K562 (cell line): ENCODE measurements at regions not wholly inside any gene's neighbourhood (a gene's known extent, or its start where the extent isn't known, plus 50 kb on each side); places are given as distances from the start of the nearest gene placed in this dataset.

Source experiments
- ATAC-seq: fragments of 200-7000 bp; cut with Tn5 transposase; 3 replicates; pipeline ENCODE4 v1.9.1; 2020; ENCODE audit warnings: moderate library complexity
- BruUV-seq: library from RNA; stranded (reverse); fragments of 400-500 nt; replicated peaks from 2 replicates; lab custom pipeline; 2021; lab: Mats Ljungman, UMichigan
- CTCF ChIA-PET: fragments of 300-600 bp; formaldehyde crosslinking; extraction: SDS; loops from one replicate; lab custom pipeline; 2021; ENCODE audit warnings: low intra/inter-chr PET ratio; lab: Yijun Ruan, JAX
- POLR2A ChIA-PET: fragments of 300-600, 350-650 bp; sonication (Branson Sonifier 250); formaldehyde crosslinking; extraction: SDS; loops from one replicate; lab custom pipeline; 2021; ENCODE audit warnings: antibody characterized with exemption, inconsistent platforms; lab: Yijun Ruan, JAX
- DNase-seq, 4 experiments: peaks; one replicate each; pipeline versions ENCODE4 v3.0.0 to v3.0.0-alpha.2; 2011 to 2018; ENCODE audit warnings: low spot score in 3 of 4, mixed read lengths in 3 of 4; ENCODE audit errors: extremely low read depth in 1 of 4
- FAIRE-seq: peaks from 2 replicates; lab custom pipeline; 2011; peaks lifted over from hg19 to GRCh38; lab: Jason Lieb, UNC
- H2AFZ ChIP-seq: 2 replicates; pipeline ENCODE4 v1.6.0; 2011; ENCODE audit warnings: low read depth, low read length, control low read depth, inconsistent platforms
- H3K27ac ChIP-seq: fragments of 200-600 bp; 3 replicates; pipeline ENCODE4 v1.8.0; 2011; ENCODE audit warnings: low read depth, mild to moderate bottlenecking, control low read depth, inconsistent platforms, low read length, moderate library complexity, mixed read lengths; ENCODE audit errors: extremely low read depth
- H3K27me3 ChIP-seq, 2 experiments: fragments of 300-600 bp in 1 of 2; 2 replicates in 1 of 2; 3 replicates in 1 of 2; pipeline versions ENCODE4 v1.6.0 to v1.8.0; 2011; ENCODE audit warnings: inconsistent platforms in 2 of 2, low read length in 2 of 2, mild to moderate bottlenecking in 1 of 2, mixed read lengths in 1 of 2, moderate library complexity in 1 of 2; ENCODE audit not compliant: control insufficient read depth in 2 of 2, insufficient read depth in 2 of 2
- H3K36me3 ChIP-seq: fragments of 300-600 bp; 3 replicates; pipeline ENCODE4 v1.8.0; 2011; ENCODE audit warnings: mild to moderate bottlenecking, low read length, inconsistent platforms; ENCODE audit not compliant: control insufficient read depth, insufficient read depth
- H3K4me1 ChIP-seq, 2 experiments: fragments of 200-600 bp in 1 of 2; replicated peaks in 1 of 2; 2 replicates in 1 of 2; 3 replicates in 1 of 2; pipeline versions ENCODE4 v1.5.1 to v1.8.0; 2011; ENCODE audit warnings: inconsistent platforms in 2 of 2, low read length in 2 of 2, mild to moderate bottlenecking in 1 of 2, mixed read lengths in 1 of 2, moderate library complexity in 1 of 2; ENCODE audit not compliant: control insufficient read depth in 2 of 2, insufficient read depth in 2 of 2
- H3K4me2 ChIP-seq: 2 replicates; pipeline ENCODE4 v1.6.1; 2011; ENCODE audit warnings: low read length, control low read depth, inconsistent platforms, mixed read lengths; ENCODE audit not compliant: insufficient read depth
- H3K4me3 ChIP-seq: fragments of 200-600 bp; sonication (generic), shearing (Covaris generic); 2 replicates; pipeline ENCODE4 v1.5.1; 2016; ENCODE audit warnings: control low read depth, inconsistent platforms
- H3K79me2 ChIP-seq: fragments of 200-600 bp; 3 replicates; pipeline ENCODE4 v1.8.0; 2011; ENCODE audit warnings: low read length, inconsistent platforms; ENCODE audit not compliant: control insufficient read depth, insufficient read depth
- H3K9ac ChIP-seq, 2 experiments: 2 replicates each; pipeline versions ENCODE4 v1.6.0 to v1.6.1; 2011; ENCODE audit warnings: low read depth in 2 of 2, low read length in 2 of 2, control low read depth in 1 of 2, inconsistent platforms in 1 of 2, mild to moderate bottlenecking in 1 of 2, mixed read lengths in 1 of 2; ENCODE audit not compliant: insufficient read depth in 1 of 2
- H3K9me1 ChIP-seq: one replicate; pipeline ENCODE4 v1.6.0; 2011; ENCODE audit warnings: inconsistent platforms, mild to moderate bottlenecking, low read length, moderate library complexity; ENCODE audit not compliant: control insufficient read depth, insufficient read depth
- H3K9me3 ChIP-seq: replicated peaks from 2 replicates; pipeline ENCODE4 v1.5.1; 2011; ENCODE audit warnings: low read depth, low read length, inconsistent platforms; ENCODE audit not compliant: control insufficient read depth, insufficient read depth
- H4K20me1 ChIP-seq: replicated peaks from 2 replicates; pipeline ENCODE4 v1.6.1; 2011; ENCODE audit warnings: low read length, inconsistent platforms, mixed read lengths; ENCODE audit not compliant: control insufficient read depth, insufficient read depth
- CCAR2 ChIP-seq: fragments of 200-400 bp; formaldehyde crosslinking; IDR thresholded peaks from 2 replicates; pipeline ENCODE4 v1.6.1; 2017; ENCODE audit warnings: mild to moderate bottlenecking, low read depth, low read length
- ELF4 ChIP-seq: fragments of 450-650 bp; formaldehyde crosslinking; IDR thresholded peaks from 2 replicates; pipeline ENCODE4 v1.4.0; 2022; ENCODE audit warnings: missing genetic modification characterization
- ESRRB ChIP-seq: fragments of 250-450 bp; sonication (Bioruptor Pico); IDR thresholded peaks from 2 replicates; pipeline ENCODE4 v1.5.0; 2020; ENCODE audit warnings: mild to moderate bottlenecking, moderate library complexity, borderline replicate concordance
- FOXA3 ChIP-seq, 2 experiments: fragments of 450-650 bp in 1 of 2; sonication (generic) in 1 of 2; formaldehyde crosslinking; IDR thresholded peaks in 1 of 2; conservative IDR thresholded peaks in 1 of 2; 2 replicates each; pipeline versions ENCODE4 v1.4.0 to v1.8.0; 2020 to 2022; ENCODE audit warnings: mild to moderate bottlenecking in 2 of 2, missing genetic modification reagents in 1 of 2
- GABPA ChIP-seq: fragments of 200-800 bp; sonication (Bioruptor generic); conservative IDR thresholded peaks from 2 replicates; pipeline ENCODE4 v1.6.1; 2016; ENCODE audit warnings: low read depth, missing genetic modification characterization, missing compliant biosample characterization
- GATAD2A ChIP-seq: fragments of 450-650 bp; IDR thresholded peaks from 2 replicates; pipeline ENCODE4 v1.6.1; 2017
- JUND ChIP-seq, 2 experiments: IDR thresholded peaks; 2 replicates in 1 of 2; 3 replicates in 1 of 2; pipeline ENCODE4 v1.6.1; 2011; ENCODE audit warnings: borderline replicate concordance in 2 of 2, low read depth in 2 of 2, low read length in 2 of 2, improper control_type of control experiment in 1 of 2, missing biosample characterization in 1 of 2, missing genetic modification characterization in 1 of 2, missing genetic modification reagents in 1 of 2
- MXI1 ChIP-seq: IDR thresholded peaks from 2 replicates; pipeline ENCODE4 v1.6.1; 2011; ENCODE audit warnings: low read depth, mild to moderate bottlenecking, improper control_type of control experiment, low read length
- NFIC ChIP-seq: fragments of 450-650 bp; IDR thresholded peaks from 2 replicates; pipeline ENCODE4 v1.6.1; 2017; ENCODE audit warnings: mild to moderate bottlenecking, inconsistent platforms
- TEAD4 ChIP-seq, 2 experiments: sonication (generic) in 1 of 2; formaldehyde crosslinking in 1 of 2; IDR thresholded peaks; 2 replicates each; pipeline versions ENCODE4 v1.6.1 to v1.8.0; 2012 to 2022; ENCODE audit warnings: borderline replicate concordance in 1 of 2, inconsistent platforms in 1 of 2, low read length in 1 of 2, mild to moderate bottlenecking in 1 of 2, missing genetic modification reagents in 1 of 2
- YY1 ChIP-seq, 3 experiments: IDR thresholded peaks; 2 replicates each; pipeline ENCODE4 v1.6.1; 2011; ENCODE audit warnings: low read length in 2 of 3, mild to moderate bottlenecking in 2 of 3, moderate library complexity in 2 of 3, borderline replicate concordance in 1 of 3, control low read depth in 1 of 3, low read depth in 1 of 3; ENCODE audit not compliant: insufficient read depth in 3 of 3, insufficient replicate concordance in 2 of 3, control insufficient read depth in 1 of 3, insufficient read length in 1 of 3; ENCODE audit errors: extremely low read depth in 1 of 3
- ZBTB17 ChIP-seq: fragments of 450-650 bp; formaldehyde crosslinking; IDR thresholded peaks from 2 replicates; pipeline ENCODE4 v1.4.0; 2020; ENCODE audit warnings: mild to moderate bottlenecking
- ZC3H8 ChIP-seq: fragments of 450-650 bp; IDR thresholded peaks from 2 replicates; pipeline ENCODE4 v1.6.1; 2017
- ZFP1 ChIP-seq: fragments of 450-650 bp; formaldehyde crosslinking; IDR thresholded peaks from 2 replicates; pipeline ENCODE4 v1.4.0; 2020; ENCODE audit warnings: mild to moderate bottlenecking, mixed read lengths
- ZNF146 ChIP-seq: IDR thresholded peaks from one replicate; pipeline ENCODE4 v1.6.1; 2018; ENCODE audit warnings: missing compliant biosample characterization; ENCODE audit not compliant: unreplicated experiment
- WGBS: fragments of 100-300 bp; shearing (Covaris generic); methylation state at CpG from one replicate; pipeline ENCODE4 v1.1.6; 2016; ENCODE audit warnings: low coverage, mixed read lengths; ENCODE audit not compliant: insufficient coverage; ENCODE audit errors: missing lambda C conversion rate; 5-methylcytosine and 5-hydroxymethylcytosine counted together
- in situ Hi-C: fragments of 300-500 bp; cut with MboI; formaldehyde crosslinking; loops from 4 replicates; pipeline ENCODE4 v1.15.0; 2018; ENCODE audit warnings: inconsistent platforms, mixed read lengths
- intact Hi-C: fragments of 100-400 bp; cut with micrococcal nuclease; formaldehyde crosslinking; loops from 2 replicates; pipeline ENCODE4 v1.14.2; 2022
- TF ChIP-seq, protein P1 (sequence below): sonication (generic); formaldehyde crosslinking; IDR thresholded peaks from 2 replicates; pipeline ENCODE4 v1.8.0; 2022; ENCODE audit warnings: missing genetic modification reagents, mild to moderate bottlenecking, borderline replicate concordance
- TF ChIP-seq, protein P2 (sequence below): fragments of 450-650 bp; formaldehyde crosslinking; IDR thresholded peaks from 2 replicates; pipeline ENCODE4 v1.4.0; 2020; ENCODE audit warnings: mild to moderate bottlenecking, mixed read lengths
- TF ChIP-seq, protein P3 (sequence below): fragments of 250-450 bp; sonication (Bioruptor Pico); IDR thresholded peaks from 2 replicates; pipeline ENCODE4 v1.5.0; 2021

DNA sequence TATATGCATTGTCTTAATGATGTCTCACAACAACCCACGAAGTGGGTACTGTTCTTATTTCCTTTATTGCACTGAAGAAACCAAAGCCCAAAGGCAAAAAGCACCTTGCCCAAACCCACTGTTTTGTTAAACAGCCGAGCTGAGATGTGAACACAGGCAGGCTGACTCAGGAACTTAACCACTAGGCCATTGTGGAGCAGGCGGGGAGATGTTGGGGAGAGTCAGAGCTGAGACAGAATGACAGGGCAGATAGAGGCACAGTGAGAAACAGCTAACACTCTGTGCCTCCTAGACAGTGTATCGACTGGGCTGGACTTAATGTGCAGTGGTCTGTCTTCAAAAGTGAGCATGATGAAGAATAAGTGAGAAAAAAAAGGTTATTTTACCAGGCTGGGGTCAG is 56.5 kb downstream of the RPLP1 start:
- intact Hi-C loops (no loop called here), in situ Hi-C loops (no loop called here)
- ChIA-PET CTCF (no interaction called here), POLR2A (interaction anchor here (0.5 kb wide), 1 partner anchor 15 kb away, joined by 3 read pairs; no protein-coding TSS in a partner anchor)
- Histone ChIP-seq H3K9me1 (no peaks in the 10 kb centered on the region), H2AFZ (no peak overlapping the region), H3K4me3 (no peak overlapping the region), H3K27ac (no peak overlapping the region), H3K9me3 (no peaks in the 10 kb centered on the region), H3K36me3 (no peaks in the 10 kb centered on the region), H3K27me3 (peaks cover 6 to 20% of the 10 kb centered on the region in 2 experiments; a peak in 3 of 5 replicates), H3K9ac (no peak overlapping the region), H3K4me2 (no peak overlapping the region), H3K79me2 (no peaks in the 10 kb centered on the region), H4K20me1 (no peaks in the 10 kb centered on the region), H3K4me1 (no peaks in the 10 kb centered on the region)
- BruUV-seq, result no TSS peak
- 0% methylated on average over 4 of the region's 4 CpGs for WGBS
- ATAC-seq, result no peak
- FAIRE-seq, result peak; percentile 15
- no peak for DNase-seq
- TF ChIP-seq GABPA (no peak), MXI1 (no peak), ZBTB17 (CRISPR knock-in tag) (no peak), JUND (IDR thresholded peaks at IDR 0.05; ENCODE audit: borderline replicate concordance, low read depth, low read length) (no peak), JUND (tag; IDR thresholded peaks at IDR 0.05; ENCODE audit: borderline replicate concordance, low read depth, low read length) (no peak), ELF4 (no peak), ESRRB (no peak), ZFP1 (CRISPR knock-in tag) (no peak), ZNF146 (CRISPR knock-in tag) (no peak), FOXA3 (CRISPR knock-in tag; conservative IDR thresholded peaks at IDR 0.05 in 1 of 2, IDR thresholded peaks at IDR 0.05 in 1 of 2) (no peak), CCAR2 (no peak), YY1 (IDR thresholded peaks at IDR 0.05; ENCODE audit: borderline replicate concordance in 1 of 3, control insufficient read depth in 1 of 3, extremely low read depth in 1 of 3, insufficient read depth in 3 of 3, insufficient read length in 1 of 3, insufficient replicate concordance in 2 of 3, low read depth in 1 of 3, low read length in 2 of 3) (no peak), GATAD2A (no peak), TEAD4 (IDR thresholded peaks at IDR 0.05; ENCODE audit: low read length) (no peak), TEAD4 (CRISPR knock-in tag; IDR thresholded peaks at IDR 0.05; ENCODE audit: borderline replicate concordance) (no peak), ZC3H8 (no peak), NFIC (no peak)
- TF ChIP-seq, protein P1, sequence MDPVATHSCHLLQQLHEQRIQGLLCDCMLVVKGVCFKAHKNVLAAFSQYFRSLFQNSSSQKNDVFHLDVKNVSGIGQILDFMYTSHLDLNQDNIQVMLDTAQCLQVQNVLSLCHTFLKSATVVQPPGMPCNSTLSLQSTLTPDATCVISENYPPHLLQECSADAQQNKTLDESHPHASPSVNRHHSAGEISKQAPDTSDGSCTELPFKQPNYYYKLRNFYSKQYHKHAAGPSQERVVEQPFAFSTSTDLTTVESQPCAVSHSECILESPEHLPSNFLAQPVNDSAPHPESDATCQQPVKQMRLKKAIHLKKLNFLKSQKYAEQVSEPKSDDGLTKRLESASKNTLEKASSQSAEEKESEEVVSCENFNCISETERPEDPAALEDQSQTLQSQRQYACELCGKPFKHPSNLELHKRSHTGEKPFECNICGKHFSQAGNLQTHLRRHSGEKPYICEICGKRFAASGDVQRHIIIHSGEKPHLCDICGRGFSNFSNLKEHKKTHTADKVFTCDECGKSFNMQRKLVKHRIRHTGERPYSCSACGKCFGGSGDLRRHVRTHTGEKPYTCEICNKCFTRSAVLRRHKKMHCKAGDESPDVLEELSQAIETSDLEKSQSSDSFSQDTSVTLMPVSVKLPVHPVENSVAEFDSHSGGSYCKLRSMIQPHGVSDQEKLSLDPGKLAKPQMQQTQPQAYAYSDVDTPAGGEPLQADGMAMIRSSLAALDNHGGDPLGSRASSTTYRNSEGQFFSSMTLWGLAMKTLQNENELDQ, result no peak
- TF ChIP-seq, protein P2, sequence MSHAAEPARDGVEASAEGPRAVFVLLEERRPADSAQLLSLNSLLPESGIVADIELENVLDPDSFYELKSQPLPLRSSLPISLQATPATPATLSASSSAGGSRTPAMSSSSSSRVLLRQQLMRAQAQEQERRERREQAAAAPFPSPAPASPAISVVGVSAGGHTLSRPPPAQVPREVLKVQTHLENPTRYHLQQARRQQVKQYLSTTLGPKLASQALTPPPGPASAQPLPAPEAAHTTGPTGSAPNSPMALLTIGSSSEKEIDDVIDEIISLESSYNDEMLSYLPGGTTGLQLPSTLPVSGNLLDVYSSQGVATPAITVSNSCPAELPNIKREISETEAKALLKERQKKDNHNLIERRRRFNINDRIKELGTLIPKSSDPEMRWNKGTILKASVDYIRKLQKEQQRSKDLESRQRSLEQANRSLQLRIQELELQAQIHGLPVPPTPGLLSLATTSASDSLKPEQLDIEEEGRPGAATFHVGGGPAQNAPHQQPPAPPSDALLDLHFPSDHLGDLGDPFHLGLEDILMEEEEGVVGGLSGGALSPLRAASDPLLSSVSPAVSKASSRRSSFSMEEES (CRISPR knock-in tag), result no peak
- TF ChIP-seq, protein P3, sequence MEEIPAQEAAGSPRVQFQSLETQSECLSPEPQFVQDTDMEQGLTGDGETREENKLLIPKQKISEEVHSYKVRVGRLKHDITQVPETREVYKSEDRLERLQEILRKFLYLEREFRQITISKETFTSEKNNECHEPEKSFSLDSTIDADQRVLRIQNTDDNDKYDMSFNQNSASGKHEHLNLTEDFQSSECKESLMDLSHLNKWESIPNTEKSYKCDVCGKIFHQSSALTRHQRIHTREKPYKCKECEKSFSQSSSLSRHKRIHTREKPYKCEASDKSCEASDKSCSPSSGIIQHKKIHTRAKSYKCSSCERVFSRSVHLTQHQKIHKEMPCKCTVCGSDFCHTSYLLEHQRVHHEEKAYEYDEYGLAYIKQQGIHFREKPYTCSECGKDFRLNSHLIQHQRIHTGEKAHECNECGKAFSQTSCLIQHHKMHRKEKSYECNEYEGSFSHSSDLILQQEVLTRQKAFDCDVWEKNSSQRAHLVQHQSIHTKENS (CRISPR knock-in tag), result no peak
